ENCODE measurements at regions not wholly inside any gene's neighbourhood (a gene's known extent, or its start where the extent isn't known, plus 50 kb on each side); places are given as distances from the start of the nearest gene placed in this dataset.

DNA sequence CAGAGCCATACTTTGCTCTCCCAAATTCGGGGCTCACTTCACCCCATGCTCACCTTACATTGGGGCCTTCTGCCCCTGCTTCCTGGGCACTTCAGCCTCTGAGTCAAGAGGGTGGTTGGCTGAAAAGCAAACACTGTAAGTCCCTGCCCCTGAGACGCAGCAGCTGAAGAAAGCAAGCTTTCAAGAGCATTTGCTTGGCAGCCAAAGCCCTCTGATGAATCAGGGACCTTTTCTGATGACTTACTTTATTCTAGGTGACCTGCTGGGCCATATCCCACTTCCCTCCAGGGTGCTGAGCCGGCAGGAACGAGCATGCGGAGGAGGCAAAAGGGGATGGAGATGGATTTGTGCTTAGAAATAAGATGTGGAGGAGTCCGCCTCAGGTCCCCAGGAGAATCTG lies 147.0 kb upstream of the TNRC6C start:
- TF ChIP-seq POLR2AphosphoS5 (IDR thresholded peaks at IDR 0.05; ENCODE audit: low read depth, low read length) (no peak), SIN3A (IDR thresholded peaks at IDR 0.05; ENCODE audit: borderline replicate concordance, insufficient read depth, low read length) (no peak)
- TF ChIP-seq, protein P1, sequence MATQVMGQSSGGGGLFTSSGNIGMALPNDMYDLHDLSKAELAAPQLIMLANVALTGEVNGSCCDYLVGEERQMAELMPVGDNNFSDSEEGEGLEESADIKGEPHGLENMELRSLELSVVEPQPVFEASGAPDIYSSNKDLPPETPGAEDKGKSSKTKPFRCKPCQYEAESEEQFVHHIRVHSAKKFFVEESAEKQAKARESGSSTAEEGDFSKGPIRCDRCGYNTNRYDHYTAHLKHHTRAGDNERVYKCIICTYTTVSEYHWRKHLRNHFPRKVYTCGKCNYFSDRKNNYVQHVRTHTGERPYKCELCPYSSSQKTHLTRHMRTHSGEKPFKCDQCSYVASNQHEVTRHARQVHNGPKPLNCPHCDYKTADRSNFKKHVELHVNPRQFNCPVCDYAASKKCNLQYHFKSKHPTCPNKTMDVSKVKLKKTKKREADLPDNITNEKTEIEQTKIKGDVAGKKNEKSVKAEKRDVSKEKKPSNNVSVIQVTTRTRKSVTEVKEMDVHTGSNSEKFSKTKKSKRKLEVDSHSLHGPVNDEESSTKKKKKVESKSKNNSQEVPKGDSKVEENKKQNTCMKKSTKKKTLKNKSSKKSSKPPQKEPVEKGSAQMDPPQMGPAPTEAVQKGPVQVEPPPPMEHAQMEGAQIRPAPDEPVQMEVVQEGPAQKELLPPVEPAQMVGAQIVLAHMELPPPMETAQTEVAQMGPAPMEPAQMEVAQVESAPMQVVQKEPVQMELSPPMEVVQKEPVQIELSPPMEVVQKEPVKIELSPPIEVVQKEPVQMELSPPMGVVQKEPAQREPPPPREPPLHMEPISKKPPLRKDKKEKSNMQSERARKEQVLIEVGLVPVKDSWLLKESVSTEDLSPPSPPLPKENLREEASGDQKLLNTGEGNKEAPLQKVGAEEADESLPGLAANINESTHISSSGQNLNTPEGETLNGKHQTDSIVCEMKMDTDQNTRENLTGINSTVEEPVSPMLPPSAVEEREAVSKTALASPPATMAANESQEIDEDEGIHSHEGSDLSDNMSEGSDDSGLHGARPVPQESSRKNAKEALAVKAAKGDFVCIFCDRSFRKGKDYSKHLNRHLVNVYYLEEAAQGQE (IDR thresholded peaks at IDR 0.05; ENCODE audit: insufficient read depth in 1 of 2, low read depth in 2 of 2, low read length in 2 of 2), result no peak

All from PFSK-1 (cell line).